Lower leg skin (tissue), 3 donors: ENCODE measurements at regions not wholly inside any gene's neighbourhood (a gene's known extent, or its start where the extent isn't known, plus 50 kb on each side); places are given as distances from the start of the nearest gene placed in this dataset.

Experiments used
- POLR2A ChIP-seq, 2 donors: fragments of 450-650 bp; IDR thresholded peaks; one replicate each; pipeline ENCODE4 v1.6.1; 2016 to 2017; ENCODE audit warnings: antibody characterized with exemption in 2 of 2, mild to moderate bottlenecking in 1 of 2, moderate library complexity in 1 of 2
- TF ChIP-seq, protein P1 (sequence below), 3 donors: fragments of 450-650 bp; IDR thresholded peaks; one replicate each; pipeline ENCODE4 v1.5.1; 2016; ENCODE audit warnings: antibody characterized with exemption in 3 of 3, mild to moderate bottlenecking in 3 of 3, moderate library complexity in 2 of 3

DNA sequence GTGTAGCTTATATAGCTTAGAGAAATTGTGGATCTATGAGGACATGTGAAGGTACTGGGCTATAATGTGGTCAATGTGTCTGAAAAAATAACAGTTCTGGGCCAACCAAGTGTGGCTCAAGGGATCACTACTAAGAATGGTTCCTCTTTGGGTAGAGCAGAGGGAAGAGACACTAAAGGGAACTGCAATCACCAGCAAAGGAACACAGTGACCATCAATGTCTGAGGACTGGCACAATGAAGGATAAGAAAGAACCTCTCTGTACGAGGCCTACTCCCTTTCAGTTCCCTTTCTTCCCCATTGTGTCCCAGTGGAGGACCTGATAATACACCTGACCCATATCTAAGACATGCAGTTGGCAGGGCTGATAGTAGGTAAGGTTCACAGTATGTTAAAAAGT is 89.9 kb upstream of the JAK1 start:
- TF ChIP-seq, protein P1, sequence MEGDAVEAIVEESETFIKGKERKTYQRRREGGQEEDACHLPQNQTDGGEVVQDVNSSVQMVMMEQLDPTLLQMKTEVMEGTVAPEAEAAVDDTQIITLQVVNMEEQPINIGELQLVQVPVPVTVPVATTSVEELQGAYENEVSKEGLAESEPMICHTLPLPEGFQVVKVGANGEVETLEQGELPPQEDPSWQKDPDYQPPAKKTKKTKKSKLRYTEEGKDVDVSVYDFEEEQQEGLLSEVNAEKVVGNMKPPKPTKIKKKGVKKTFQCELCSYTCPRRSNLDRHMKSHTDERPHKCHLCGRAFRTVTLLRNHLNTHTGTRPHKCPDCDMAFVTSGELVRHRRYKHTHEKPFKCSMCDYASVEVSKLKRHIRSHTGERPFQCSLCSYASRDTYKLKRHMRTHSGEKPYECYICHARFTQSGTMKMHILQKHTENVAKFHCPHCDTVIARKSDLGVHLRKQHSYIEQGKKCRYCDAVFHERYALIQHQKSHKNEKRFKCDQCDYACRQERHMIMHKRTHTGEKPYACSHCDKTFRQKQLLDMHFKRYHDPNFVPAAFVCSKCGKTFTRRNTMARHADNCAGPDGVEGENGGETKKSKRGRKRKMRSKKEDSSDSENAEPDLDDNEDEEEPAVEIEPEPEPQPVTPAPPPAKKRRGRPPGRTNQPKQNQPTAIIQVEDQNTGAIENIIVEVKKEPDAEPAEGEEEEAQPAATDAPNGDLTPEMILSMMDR (IDR thresholded peaks at IDR 0.05): no peak
- TF ChIP-seq POLR2A (IDR thresholded peaks at IDR 0.05): no peak
